Fibroblast of pulmonary artery (primary cell): ENCODE measurements at regions not wholly inside any gene's neighbourhood (a gene's known extent, or its start where the extent isn't known, plus 50 kb on each side); places are given as distances from the start of the nearest gene placed in this dataset.
"Not testable (repeated sequence)": the region's sequence is repeated elsewhere in the genome, so short reads cannot be mapped to it uniquely, and the experiment has no call there.

Experiments
- DNase-seq: peaks from one replicate; pipeline ENCODE4 v3.0.0-alpha.2; 2010; ENCODE audit warnings: low read depth
- H3K4me3 ChIP-seq: replicated peaks from 2 replicates; pipeline ENCODE4 v1.5.1; 2011; ENCODE audit warnings: low read depth, mild to moderate bottlenecking, control low read depth, low read length, moderate library complexity
- CTCF ChIP-seq: IDR thresholded peaks from 2 replicates; pipeline ENCODE4 v1.5.1; 2011; ENCODE audit warnings: mild to moderate bottlenecking, control low read depth, low read length, inconsistent platforms; ENCODE audit errors: missing control alignments

GRCh38 chr10:125605167-125605566, 77.8 kb downstream of the TEX36 start:
- no peak for TF ChIP-seq CTCF
- DNase-seq, result peak; percentile 1
- no peak overlapping the region for H3K4me3 ChIP-seq

- no peak for TF ChIP-seq CTCF
- no peak overlapping the region for H3K4me3 ChIP-seq
- no peak for DNase-seq
Observed at GRCh38 chr10:125602825-125603224, 80.1 kb downstream of the TEX36 start.

GRCh38 chr10:125599194-125599593, 83.8 kb downstream of the TEX36 start:
- no peak overlapping the region for H3K4me3 ChIP-seq
- TF ChIP-seq CTCF, result no peak
- no peak for DNase-seq

DNA sequence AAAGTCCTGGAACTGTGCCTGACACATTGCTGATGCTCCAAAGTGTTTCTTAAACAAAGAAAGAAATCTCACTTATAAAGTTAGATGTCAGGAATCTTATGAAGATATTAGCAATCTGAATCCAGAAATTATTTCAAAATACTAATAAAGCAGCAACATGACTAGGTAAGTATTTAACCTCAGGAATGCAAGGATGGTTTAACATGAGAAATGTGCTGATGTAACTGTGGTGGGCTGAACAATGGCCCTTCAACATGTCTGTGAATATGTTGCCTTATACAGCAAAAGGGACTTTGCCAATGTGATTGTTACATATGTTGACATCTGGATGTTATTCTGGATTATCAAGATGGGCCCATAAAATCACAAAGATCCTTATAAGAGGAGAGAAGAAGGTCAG, 87.1 kb downstream of the TEX36 start:
- H3K4me3 ChIP-seq, result no peak overlapping the region
- no peak for DNase-seq
- TF ChIP-seq CTCF, result no peak

DNA sequence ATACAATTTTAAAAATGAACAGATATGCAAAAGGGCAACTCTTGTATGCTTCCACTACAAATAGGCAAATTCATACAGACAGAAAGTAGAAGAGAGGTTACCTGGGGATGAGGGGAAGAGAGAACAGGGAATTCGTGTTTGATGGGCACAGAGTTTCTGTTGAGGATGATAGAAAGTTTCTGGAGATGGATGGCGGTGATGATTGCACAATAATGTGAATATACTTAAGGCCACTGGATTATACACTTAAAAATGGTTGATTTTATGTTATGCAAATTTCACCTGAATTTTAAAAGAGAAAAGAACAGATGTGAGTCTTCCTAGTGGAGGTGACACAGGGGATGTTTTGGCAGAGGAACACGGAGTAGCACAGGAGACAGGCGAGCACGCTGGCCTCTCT, 89.3 kb downstream of the TEX36 start:
- no peak for TF ChIP-seq CTCF
- DNase-seq, result no peak
- H3K4me3 ChIP-seq, result no peak overlapping the region

DNA sequence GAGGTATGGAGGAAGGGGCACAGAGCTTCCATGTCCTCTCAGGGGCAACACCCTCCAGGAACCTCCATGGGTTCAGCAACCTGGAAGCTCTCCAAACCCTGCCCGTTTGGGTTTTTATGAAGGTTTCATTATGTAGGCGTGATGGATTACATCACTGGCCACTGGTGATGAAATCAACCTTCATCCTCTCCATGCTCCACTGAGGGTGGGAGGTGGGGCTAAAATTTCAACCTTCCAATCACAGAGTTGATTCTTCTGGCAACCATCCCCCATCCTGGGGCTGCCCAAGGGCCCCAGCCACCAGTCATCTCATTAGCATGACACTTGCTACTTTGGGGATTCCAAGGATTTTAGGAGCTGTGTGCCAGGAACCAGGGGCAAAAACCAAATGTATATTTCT, 90.1 kb downstream of the TEX36 start:
- no peak for TF ChIP-seq CTCF
- no peak for DNase-seq
- H3K4me3 ChIP-seq, result no peak overlapping the region

GRCh38 chr10:125591886-125592285, 91.1 kb downstream of the TEX36 start:
- TF ChIP-seq CTCF, result no peak
- no peak for DNase-seq
- H3K4me3 ChIP-seq, result no peak overlapping the region

DNA sequence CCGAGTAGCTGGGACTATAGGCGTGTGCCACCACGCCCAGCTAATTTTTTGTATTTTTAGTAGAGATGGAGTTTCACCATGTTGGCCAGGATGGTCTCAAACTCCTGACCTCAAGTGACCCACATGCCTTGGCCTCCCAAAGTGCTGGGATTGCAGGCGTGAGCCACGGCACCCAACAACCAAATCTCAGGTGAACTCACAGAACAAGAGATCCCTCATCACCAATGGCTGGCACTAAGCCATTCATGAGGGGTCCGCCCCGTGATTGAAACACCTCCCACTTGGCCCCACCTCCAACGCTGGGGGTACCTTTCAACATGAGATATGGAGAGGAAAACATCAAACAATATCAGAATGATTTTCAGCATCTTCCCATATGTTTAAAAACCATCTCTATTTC, 94.2 kb downstream of the TEX36 start:
- not testable (repeated sequence) for DNase-seq, H3K4me3 ChIP-seq
